GM18517 (cell line): ENCODE measurements at regions not wholly inside any gene's neighbourhood (a gene's known extent, or its start where the extent isn't known, plus 50 kb on each side); places are given as distances from the start of the nearest gene placed in this dataset.
A peak's percentile ranks its signal among the peaks of the same experiment; 100 is the strongest.

Experiments
- ATAC-seq: cut with Tn5 transposase; IDR thresholded peaks from one replicate; pipeline ENCODE4 v1.9.1; 2021; ENCODE audit warnings: mild to moderate bottlenecking, moderate library complexity; ENCODE audit not compliant: unreplicated experiment

DNA sequence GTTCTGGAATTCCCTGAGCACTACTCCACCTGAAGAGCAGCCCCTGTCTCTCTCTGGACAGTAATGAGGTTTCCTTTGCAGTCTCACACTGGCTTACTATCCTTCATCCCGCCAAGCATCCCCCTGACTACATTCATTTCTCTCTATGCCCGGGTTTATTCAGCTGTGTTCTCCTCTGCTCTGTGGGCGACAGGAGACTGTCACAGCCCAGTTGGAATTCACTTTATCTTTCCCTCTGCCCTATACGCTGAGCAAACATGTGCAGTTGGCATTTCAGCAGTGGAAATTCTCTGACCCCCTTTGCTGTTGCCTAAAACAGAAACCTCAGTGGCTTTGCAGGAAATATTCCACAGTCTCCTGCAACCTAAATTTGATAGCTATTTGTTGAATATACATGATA, 83.5 kb upstream of the MAX start:
- ATAC-seq, result no peak

DNA sequence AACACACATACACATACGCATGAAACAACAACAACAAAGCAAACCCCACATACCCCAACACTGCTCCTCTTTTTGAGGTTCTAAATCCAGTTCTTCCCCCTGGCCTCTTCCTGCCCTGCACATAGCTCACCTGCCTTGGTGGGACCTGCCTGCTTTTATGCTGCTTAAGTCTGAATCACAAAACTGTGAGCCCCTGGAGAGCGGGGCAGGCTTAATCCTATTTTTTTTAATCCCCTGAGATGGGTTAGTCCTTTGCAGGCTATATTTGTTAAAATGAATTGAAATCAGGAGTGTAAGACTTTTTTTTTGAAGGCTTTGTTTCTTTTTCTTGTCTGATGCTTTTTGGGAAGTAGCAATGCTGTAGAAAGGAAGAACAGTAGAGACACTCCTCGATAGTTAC, 84.6 kb upstream of the MAX start:
- no peak for ATAC-seq

DNA sequence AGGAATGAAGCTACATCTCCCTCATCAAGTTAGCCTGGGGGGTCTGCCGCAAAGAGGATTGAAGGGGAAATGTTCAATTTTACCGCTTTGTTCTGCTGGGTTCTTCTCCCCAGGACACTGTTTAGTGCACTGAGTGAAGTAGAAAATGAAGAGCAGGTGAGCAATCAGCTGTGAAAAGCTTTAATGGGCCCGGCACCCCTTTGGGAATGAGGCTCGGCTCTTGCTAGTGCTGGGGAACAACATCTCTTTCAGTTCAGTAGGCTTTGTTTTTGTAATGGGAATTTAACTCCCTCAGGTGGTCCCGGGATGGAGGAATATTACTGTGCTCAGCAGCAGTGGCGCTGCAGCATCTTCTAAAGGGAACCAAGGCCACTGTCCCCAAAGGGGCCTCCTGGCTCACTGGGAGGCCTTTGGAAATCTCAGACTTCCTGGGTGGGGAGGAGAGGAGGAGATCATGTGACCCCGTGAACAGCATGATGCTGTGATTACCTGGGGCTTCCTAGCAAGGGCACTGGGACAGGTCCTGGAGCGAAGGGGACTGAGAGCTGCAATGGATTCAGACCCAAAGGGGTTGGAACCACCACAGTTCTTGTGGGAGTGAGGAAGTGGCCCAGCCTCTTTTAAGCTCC, 85.2 kb upstream of the MAX start:
- ATAC-seq, result no peak

DNA sequence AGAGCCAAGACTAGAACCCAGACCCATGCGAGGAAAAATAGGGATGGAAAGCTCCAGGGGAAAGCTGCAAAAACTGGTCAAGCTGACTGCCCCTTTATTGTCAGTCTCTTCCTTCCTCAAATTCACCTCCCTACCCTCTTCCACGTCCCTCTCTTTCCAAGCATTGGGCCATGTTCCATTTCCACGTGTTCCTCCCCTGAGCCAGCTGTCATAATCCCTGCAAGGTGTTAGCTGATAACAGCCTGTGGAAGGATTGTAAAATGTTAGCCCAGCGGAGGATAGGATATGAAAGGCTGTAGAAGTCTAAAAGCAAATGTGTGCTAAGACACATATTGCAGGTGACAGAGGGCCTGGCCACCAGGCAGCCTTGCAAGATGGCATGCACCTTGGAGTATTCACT, 88.0 kb upstream of the MAX start:
- no peak for ATAC-seq

DNA sequence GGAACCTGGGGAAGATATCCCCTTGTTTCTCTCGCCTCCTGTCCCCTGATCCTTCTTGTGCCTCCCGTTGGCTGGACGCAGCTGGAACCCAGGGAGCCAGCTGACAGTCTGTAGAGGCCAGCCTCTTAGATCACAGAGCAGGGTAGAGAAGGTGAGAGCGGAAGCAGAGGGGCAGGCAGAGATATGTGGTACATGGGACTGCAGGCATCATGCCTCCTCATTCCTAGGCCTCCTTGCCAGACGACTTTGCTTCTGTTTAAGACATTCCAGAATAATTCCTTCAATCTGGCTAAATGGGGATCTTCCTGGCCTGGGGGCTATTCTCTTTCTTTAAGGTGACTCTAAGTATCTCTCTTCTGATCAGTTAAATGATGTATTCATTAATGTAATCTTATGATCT, 89.4 kb upstream of the MAX start:
- ATAC-seq, result no peak

DNA sequence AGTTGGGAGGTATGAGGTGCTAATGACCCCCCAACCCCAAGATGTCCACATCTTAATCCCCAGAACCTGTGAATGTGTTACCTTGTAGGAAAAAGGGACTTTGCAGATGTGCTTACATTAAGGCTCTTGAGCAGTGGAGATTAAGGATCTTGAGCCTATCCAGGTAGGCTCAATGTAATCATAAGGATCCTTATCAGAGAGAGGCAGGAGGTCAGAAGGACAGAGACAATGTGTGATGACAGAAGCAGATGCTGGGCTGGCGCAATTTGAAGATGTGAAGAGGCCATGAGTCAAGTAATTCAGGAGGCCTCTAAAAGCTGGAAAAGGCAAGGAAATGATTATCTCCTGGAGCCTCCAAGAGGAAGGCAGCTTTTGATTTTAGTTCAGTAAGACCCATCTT, 90.4 kb upstream of the MAX start:
- ATAC-seq, result no peak

DNA sequence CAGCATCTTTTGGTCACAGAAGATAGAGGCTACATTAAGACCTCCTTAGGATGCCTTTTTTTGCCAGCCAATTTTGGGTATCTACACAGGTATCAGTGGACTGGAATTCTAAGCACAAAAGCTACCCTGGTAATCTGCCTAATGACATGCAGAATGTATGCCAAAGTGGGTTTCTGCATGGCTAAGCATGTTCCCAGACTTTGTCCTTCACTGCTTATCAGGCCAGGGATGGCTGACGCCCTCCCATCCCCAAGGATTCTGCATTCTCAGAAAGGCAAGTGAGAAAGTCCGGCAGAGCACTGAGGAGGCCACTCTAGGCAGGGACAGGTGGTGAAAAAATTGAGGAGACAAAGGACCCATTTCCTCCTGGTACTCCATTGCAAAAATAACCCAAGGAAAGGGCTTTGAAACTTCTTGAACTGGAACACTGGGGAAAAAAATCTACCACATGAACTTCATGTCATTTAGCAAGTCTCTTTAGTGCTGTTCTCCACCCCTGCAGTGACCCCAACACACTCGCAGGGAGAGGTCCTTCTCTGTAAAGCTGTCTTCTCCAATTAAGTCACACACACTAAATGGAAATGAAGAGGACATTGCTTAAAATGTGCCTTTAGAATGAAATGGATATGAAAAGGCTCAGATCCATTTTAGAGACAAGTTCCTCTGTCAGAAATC, 91.7 kb upstream of the MAX start:
- ATAC-seq, result no peak

DNA sequence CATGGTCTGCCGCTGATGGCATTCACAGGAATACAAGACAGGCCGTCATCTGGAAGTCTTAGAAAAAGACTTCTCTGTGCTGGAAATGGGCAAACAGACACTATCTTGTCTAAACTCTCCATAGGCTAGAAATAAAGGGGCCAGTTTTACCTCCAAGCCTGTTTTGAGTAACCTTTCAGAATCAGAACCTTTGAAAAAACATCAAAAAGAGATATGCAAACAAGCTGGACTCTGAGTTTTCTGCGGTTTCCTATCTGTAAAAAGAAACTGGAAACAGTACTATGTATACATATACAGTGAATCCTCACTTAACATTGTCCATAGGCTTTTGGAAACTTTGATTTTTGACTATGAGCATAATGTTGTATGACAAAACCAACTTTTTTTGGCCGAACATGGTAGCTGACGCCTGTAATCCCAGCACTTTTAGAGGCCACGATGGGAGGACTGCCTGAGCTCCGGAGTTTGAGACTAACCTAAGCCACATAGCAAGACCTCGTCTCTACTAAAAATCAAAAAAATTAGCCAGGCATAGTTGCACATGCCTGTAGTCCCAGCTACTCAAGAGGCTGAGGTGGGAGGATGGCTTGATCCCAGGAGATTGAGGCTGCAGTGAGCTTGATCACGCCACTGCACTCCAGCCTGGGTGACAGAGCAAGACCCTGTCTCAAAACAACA, 92.9 kb upstream of the MAX start:
- ATAC-seq, result peak; percentile 91

DNA sequence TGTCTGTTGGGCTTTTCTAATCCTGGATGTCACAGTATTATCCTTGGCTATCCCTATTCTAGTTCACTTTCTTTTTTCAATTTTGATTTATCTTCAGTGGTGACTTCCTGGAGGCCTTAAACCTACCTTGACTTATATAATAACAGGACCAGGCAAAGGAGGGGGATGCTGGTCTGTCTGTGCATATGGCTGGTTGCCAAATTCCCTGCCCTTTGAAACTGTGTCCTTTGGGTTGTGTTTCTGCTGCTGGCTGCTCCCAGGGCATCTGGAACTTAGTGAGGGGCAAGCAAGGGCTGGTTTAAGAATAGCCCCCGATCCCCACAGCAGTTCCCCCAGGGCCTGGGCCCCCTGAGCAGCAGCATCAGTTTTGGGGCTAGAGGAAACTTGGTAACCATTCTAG, 96.0 kb upstream of the MAX start:
- no peak for ATAC-seq

DNA sequence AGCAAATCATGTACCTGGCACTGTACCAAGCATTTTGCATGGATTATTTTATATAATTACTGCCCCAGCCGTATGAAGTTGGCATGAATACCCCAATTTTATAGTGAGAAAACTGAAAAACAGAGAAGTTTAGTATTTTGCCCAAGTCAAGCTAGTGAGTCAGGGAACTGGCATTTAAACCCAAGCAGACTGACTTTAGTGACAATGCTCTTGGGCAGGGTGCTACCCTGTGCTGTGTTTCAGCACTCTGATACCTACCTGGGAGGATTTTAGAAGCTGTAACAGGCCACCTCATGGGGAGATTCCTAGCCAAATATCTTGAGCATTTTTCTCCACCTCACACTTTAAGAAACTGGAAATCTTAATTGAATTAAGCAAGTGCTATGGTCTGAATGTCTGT, 98.1 kb upstream of the MAX start:
- ATAC-seq, result no peak

DNA sequence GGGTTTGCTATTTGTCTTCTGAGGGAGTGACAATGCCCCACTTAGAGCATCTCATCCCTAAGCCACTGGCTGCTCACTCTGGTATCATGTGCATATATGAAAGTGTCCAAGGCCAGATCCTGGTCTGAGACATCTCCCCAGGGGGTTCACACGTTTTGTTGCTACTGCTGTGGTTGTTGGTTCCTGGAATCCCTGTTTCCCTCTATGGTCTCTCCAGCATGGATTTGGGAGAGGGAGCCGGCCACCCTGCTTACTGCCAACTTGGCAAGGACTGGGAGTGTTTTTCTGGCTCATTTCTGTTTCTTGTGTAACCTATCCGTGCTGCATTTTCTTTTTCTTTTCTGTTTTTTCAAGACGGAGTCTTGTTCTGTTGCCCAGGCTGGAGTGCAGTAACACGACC, 101.3 kb upstream of the MAX start:
- ATAC-seq, result no peak

DNA sequence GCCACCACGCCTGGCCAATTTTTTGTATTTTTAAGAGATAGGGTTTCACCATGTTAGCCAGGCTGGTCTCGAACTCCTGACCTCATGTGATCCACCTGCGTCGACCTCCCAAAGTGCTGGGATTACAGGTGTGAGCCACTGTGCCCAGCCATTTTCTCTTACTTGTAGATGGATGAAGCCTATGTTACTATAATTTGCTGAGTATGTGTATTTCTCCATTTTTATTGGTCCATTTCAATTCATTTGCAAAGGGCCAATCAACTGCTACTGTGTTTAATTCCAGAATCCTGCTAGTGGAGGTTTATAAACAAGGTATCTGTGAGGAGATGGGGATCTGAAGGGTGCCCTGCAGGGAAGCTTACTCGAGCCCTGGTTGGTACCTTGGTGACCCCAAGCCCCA, 101.7 kb upstream of the MAX start:
- no peak for ATAC-seq

DNA sequence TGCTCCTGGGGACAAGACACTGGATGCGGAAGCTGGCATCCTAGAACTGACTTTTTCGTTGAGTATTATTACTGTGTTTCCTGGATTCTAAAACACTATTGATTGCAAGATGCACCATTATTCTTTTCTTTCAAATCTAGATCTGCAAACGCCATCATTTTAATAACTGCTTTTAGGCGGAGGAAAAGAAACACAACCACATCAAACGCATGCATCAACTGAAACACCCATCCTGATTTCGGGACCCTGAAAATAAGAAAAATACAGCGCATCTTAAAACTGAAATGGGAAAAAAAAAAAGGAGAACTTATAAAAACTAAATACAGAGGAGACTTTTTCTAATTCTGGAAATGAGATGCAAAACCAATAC, 103.7 kb upstream of the MAX start:
- no peak for ATAC-seq

DNA sequence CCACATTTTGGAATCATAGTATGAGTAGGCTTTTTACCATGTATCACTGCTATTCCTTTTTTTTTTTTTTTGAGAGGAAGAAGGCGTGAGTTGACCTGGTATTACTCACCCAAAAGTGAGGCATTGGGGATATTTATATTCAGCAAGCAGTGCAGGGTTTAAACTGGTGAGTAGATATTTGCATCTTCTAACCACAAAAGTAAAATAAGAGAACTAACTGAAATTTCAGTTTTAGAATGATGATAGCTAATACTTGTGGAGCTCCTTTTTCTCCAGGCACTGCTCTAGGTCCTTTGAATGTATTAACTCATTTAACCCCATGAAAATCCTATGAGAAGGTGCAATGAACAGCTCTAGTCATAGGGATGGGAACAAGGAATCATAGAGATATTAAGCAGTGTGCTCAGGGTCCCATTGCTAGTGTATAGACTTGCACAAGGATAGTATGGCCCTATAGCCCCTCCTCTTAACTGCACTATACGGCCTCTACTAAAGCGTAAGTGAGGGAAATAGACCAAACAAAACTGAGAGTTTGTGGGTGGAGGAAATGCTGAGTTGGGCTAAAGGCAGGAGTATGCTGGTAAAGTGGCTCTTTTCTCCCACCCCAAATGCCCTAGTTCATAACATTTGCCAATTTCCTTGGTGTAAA, 104.3 kb upstream of the MAX start:
- peak; percentile 74 for ATAC-seq

DNA sequence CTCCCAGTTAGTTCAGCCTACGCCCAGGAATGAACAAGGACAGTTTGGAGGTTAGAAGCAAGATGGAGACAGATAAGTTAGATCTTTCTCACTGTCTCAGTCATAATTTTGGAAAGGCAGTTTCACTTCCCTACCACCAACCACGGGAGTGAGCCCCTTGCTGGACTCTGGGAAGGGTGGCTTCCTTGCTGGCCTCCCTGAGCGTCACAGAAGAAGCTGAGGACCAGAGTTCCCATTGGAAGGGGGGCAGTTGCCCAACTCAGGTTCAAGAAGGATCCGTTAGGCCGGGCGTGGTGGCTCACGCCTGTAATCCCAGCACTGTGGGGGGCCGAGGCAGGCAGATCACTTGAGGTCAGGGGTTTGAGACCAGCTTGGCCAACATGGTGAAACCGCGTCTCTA, 106.2 kb upstream of the MAX start:
- no peak for ATAC-seq

DNA sequence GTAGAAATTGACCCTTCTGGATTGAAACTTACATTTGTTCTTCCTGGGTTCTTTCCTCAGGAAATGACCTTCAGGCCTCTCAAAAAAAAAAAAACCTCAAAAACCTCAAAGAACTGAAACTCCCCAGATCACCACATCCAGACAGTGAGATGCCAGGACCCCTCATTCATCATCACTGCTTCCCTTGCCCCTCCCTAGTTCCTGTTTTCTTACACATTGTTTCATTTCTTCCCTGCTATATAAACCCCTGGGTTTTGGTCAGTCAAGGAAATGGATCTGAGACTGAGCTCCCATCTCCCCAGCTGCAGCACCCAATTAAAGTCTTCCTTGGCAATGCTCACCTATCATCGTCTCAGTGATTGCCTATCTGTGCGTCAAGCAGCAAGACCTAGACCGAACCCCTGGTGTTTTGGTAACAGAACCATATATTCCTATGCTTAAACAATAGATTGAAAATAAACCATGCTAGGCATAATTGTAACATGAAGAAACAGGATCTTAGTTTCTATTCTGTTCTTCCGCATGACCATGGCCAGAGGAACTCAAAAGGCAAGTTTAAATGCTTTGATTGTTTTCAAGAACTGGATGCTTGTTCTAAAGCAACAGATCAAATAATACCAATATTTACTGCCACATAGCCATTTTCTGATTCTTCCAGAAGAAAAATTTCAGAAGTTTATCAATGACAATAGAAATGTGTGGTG, 108.0 kb upstream of the MAX start:
- ATAC-seq, result no peak

DNA sequence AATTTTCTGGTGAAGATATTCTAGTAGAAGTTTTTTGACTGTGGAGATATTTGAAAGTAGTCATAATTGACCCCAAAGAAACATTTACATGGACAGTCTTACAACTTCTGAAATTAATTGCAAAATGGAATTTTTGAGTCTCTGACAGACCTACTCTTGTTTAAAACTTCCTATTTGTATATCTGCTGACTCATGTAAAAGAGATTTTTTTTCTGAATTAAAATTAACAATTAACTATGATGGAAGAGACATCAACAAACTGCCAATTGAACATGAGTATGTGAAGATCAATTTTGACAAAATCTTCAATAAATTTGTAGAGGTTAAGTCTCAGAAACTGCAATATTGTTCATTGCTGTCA, 108.5 kb upstream of the MAX start:
- no peak for ATAC-seq

DNA sequence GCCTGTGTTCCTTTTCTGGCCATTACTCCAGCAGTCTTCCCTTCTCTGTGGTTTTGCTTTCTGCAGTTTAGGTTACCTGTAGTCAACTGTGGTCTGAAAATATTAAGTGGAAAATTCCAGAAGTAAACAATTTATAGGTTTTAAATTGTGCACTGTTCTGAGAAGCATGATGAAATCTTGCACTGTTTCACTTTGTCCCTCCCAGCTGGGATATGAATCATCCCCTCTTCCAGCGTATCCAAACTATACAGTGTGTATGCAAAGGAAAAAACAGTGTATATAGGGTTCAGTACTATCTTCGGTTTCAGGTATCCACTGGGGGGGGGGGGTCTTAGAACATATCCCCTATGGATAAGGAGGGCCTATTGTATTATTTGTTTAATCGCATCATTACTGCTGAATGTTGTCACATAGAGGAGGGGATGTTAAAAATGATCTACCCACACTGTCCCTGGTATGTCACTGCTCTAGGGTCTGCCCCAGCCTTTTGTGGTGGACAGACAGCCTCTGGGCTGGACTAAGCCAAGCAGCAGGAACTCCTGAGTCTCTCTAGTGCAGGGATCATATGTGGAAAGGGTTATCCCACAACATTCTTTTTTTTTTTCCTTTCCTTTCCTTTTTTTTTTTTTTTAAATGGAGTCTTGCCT, 109.1 kb upstream of the MAX start:
- no peak for ATAC-seq

DNA sequence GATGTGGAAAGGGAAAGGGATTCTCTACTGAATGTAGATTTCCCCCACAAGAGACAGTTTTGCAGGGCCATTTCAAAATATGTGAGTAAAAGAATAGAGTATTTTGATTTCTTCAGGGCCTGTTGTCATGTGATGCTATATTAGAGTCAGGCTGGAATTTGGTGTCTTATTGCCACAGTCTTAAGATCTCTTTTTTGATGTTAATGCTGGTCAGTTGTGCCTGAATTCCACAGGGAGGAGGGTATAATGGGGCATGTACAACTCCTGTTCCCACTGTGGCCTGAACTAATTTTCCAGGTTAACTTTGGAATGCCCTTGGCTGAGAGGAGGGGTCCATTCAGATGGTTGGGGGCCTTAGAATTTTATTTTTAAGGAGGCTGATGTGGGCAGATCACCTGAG, 111.0 kb upstream of the MAX start:
- no peak for ATAC-seq

DNA sequence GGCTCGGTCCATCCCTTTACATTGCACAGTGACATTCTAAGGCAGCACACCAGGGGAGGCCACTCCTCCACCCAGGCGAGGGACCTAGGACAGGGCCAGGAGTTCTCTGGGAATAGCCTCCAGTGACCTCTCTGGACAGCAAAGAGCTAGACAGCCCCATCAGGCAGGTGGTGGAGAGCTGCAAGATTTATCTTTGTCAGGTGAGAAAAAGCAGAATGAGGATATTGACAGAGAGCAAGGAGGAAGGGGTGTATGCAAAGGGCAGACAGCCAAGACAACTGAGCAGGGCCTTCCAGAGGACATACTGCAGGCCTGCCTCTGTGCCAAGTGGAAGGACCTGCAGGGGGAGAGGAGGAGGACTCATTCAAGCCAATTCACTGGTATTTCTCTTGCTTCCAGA, 112.4 kb upstream of the MAX start:
- ATAC-seq, result no peak

DNA sequence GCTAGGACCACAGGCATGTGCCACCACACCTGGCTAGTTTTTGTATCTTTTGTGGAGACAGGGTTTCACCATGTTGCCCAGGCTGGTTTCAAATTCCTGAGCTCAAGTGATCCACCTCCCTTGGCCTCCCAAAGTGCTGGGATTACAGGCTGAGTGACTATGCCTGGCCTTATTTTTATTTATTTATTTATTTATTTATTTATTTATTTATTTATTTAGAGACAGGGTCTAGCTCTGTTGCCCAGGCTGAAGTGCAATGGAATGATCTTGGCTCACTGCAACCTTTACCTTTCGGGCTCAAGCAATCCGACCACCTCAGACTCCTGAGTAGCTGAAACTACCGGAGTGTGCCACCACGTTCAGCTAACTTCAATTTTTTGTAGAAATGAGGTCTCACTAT, 117.0 kb upstream of the MAX start:
- ATAC-seq, result no peak
